ENCODE measurements at regions not wholly inside any gene's neighbourhood (a gene's known extent, or its start where the extent isn't known, plus 50 kb on each side); places are given as distances from the start of the nearest gene placed in this dataset.

GRCh38 chr15:30030345-30030744 is 52.4 kb upstream of the GOLGA8J start:
- no peak for TF ChIP-seq CTCF (IDR thresholded peaks at IDR 0.05 in 4 of 5, conservative IDR thresholded peaks at IDR 0.05 in 1 of 5)
- no peak for TF ChIP-seq POLR2A (IDR thresholded peaks at IDR 0.05)
